Caki2 (cell line): ENCODE measurements at regions not wholly inside any gene's neighbourhood (a gene's known extent, or its start where the extent isn't known, plus 50 kb on each side); places are given as distances from the start of the nearest gene placed in this dataset.
A peak's percentile ranks its signal among the peaks of the same experiment; 100 is the strongest.
"Not testable (repeated sequence)": the region's sequence is repeated elsewhere in the genome, so short reads cannot be mapped to it uniquely, and the experiment has no call there.

Source experiments
- DNase-seq: peaks from one replicate; pipeline ENCODE4 v3.0.0-alpha.2; 2015; ENCODE audit warnings: low read depth
- in situ Hi-C: cut with HindIII; loops from 2 replicates; pipeline ENCODE4 v1.10.0; 2016; ENCODE audit warnings: low sequenced_read_pairs, low pct_unique_long_range_greater_than_20kb, mixed read lengths

DNA sequence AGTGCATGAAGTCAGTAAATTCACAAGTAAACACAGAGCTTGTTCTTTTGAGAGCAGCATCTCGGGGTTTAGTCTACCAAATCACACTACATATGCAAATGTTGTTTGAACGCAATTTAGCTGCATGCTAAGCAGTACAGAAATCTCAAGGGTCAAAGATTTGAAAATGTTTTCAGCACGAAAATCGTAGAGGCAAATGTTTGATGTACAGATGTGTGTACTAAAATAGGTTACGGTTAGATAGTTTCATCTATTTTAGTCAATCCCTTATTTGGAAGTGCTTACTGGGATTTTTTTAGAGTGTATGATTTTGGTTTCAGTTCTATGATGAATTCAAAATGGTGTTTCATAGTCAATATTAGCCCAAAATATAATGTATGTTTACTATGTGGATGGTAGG lies 1928.2 kb upstream of the TENM3 start:
- DNase-seq: no peak
- in situ Hi-C loops: no loop called here

DNA sequence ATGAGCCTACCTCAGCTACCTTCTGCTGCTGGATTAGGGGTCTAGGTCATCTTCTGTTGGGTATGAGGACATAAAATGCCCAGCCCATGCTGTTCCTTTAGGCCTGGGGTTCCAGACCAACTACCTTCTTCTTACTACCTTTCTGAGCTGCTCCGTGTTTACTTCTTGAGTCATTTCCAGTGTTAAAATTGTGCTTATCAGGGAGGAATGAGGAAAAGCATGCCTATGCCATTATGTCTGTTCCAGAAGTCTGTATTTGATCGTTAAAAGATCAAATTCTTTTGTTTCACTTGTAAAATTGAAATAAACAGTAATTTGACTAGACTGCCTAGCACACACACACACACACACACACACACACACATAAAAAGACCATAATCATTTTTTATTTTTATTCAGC lies 1912.7 kb upstream of the TENM3 start:
- in situ Hi-C loops: no loop called here
- DNase-seq: no peak

DNA sequence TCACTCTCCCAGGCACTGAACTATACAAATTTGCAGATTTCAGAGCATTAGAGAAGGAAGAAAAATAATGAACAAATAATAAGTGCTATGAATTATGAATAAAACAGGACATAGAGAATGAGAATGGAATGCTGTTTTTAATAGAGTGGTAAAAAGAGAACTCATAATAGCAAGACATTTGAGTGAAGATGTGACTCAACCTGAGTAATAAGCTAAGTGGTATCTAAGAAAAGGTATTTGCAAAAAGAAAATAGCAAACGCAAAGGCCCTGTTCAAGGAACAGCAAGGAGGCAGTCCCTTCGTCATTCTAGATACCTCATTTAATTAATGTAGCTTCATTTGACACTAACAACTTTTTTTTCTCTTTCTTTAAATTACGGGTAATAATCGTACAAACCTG lies 1910.0 kb upstream of the TENM3 start:
- DNase-seq: no peak
- in situ Hi-C loops: no loop called here

DNA sequence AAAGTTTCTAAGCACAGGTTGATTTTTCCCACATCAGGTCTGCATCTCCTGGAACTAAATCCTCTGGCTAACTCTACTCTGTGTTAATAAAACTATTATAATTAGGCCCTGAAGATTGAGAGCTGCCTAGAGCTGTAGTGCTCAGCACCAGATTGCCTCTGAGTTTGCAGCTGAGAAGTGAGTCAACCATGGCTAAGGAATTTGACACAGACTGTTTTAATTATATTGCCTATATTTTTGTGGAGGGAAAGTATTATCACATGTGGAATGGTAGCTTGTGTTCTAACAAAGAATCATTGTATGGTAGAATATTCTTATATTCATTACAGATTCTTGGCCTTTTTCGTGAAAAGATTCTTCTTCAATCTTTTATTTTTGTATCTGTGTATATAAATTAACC lies 1907.6 kb upstream of the TENM3 start:
- in situ Hi-C loops: no loop called here

DNA sequence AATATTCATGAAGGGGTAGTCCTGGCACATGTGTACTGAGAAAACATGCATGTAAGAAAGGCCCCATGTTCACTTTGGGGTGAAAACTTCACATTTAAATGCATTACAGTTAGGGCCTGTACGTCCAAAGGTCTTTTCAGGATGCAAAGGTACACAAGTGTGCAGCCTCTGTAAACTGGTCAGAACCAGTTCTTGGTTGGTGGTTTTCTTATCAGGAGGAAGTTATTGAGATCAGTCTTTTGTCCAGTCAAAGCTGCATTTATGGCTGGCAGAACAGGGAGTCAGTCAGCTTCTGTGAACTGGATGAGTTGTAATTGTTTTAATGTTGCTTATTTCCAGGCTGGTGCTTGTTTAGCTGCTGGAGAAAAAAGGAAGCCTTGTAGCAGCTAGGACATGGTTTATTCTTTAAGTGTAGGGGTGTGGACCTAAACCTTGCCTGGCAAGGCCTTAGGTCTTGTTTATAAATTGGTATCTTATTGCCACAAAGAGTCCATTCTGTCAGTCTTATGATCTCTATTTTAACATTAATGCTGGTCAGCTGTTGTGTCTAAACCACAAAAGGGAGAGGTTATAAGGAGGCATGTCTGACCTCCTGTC lies 1906.6 kb upstream of the TENM3 start:
- in situ Hi-C loops: no loop called here

More for the DNA sequence above, 1907.6 kb upstream of the TENM3 start:
- DNase-seq: no peak

DNA sequence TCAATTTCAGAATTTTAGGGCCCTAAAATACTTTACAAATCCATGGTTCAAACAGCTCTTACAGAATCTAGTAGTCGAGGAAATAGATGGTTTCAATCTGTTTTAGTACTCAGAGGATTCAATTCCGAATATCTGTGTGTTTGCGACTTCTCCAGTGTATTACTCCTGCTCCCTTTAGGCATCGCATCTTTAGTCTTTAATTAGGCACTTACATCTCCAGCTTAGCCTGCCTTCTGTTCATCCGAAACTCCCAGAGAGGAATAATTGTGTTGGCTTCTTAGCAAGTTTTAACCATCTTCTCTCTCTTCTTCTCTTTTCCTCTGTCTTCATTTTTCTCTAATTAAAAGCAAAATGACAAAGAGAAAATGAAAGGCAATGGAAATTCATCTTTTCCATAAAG lies 1901.3 kb upstream of the TENM3 start:
- in situ Hi-C loops: no loop called here
- no peak for DNase-seq

More for the DNA sequence above, 1906.6 kb upstream of the TENM3 start:
- DNase-seq: no peak

DNA sequence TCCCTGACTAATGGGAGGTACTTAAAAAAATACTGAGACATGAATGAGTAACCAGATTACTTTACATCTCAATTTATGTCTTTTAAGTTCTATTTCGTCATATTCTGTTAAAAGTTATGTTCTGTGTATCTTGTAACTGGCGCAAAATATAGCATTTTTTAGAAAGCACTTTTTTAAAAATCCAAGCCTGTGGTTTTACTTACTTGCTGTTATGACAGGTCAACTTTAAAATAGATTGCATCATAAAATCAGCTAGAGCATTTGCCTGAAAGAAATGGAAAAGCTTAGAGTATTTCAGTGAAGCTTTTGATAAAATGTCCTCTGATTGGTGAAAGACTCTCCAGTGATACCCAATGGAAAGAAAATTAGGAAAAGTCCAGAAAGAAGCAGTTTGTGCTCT lies 1892.3 kb upstream of the TENM3 start:
- DNase-seq: no peak
- in situ Hi-C loops: no loop called here

DNA sequence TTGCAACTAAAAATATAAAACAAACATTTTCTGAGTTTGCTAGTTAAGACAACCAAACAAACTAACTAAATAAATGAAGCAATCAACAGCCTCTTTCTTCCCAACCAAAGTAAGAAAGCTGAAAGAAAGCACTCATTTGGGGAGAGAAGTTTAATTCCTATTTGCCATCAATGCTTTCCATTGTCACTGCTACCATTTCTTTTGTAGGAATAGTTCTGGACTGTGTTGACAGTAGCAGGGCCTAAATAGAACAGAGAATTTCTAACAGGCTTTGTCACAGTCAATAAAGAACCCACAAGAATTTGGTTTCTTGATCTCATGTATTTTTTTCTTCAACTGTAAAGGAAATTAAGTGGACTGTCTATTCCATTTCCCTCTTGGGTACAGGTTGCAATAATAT lies 1886.4 kb upstream of the TENM3 start:
- in situ Hi-C loops: no loop called here
- no peak for DNase-seq

DNA sequence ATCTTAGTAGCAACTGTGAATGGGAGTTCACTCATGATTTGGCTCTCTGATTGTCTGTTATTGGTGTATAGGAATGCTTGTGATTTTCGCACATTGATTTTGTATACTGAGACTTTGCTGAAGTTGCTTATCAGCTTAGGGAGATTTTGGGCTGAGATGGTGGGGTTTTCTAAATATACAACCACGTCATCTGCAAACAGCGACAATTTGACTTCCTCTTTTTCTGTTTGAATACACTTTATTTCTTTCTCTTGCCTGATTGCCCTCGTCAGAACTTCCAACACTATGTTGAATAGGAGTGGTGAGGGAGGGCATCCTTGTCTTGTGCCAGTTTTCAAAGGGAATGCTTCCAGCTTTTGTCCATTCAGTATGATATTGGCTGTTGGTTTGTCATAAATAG lies 1883.1 kb upstream of the TENM3 start:
- DNase-seq, in situ Hi-C loops: not testable (repeated sequence)

DNA sequence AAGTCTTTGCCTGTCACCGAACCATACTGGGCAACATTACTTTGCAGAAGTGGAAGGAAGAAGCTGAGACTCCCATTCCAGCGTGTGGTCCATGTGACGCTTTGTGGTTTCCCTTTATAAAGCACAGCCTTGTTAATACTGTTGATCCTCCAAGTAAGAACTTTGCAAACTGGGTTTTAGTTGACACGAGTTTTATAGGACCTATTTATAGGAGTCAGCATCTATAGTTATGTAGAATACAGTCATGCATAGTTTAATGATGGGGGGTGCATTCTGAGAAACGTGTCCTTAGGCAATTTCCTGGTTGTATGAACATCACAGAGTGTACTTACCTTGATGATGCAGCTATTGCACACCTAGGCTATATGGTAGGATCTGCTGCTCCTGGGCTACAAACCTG lies 1879.4 kb upstream of the TENM3 start:
- in situ Hi-C loops: no loop called here
- no peak for DNase-seq

DNA sequence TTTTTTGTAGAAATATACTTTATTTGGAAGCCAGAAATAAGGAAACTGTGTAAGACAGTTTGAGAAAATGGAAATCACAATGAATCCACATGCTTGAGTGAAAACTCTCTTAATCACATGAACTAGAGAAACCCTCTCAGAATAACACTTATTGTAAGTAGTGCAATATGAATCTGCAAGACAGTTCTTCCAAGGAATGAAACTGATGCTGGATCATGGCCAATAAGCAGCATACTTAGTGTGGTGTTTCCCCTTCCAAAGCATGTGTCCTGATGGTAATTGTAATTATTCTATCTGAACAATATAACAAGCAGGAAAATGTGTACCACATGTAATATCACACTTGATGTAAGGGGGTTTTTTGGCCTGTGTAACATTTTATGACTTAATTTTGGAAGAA lies 1870.5 kb upstream of the TENM3 start:
- no peak for DNase-seq
- in situ Hi-C loops: no loop called here

DNA sequence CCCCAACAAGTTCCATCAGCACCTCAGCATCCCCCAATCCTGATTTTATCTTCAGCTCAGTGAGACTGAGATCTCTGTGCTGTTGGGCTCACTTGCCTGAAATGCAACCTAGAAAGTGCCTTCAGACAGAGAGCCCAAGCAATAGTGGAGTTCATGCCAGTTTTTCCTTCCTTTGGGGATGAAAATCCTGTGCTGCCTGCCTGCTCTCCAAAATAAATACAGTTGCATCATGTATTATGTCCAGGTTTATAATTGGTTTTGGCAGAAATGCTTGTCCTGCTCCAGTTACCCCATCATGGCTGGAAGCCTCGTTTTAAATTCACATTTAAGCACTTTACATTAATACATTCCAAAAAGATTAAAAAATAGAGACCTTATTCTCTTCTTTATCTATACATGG lies 1865.5 kb upstream of the TENM3 start:
- DNase-seq: no peak
- in situ Hi-C loops: no loop called here

DNA sequence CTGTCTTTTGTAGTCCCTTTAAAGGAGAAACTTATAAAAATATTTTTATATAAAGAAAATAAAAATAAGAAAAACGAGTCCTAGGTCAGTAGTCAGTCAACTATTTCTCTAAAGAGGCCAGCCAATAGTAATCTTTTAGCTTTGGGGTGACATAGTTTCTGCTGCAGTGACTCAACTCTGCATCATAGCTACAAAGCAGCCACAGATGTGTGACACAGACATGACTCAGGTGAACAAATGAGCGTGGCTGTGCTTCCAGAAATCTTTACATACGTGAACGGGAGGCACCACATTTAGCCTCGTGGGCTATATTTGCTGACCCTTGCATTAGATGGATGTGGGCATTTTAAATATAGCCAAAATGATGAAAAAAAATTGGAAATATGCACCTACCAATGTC lies 1862.5 kb upstream of the TENM3 start:
- peak; percentile 46 for DNase-seq

DNA sequence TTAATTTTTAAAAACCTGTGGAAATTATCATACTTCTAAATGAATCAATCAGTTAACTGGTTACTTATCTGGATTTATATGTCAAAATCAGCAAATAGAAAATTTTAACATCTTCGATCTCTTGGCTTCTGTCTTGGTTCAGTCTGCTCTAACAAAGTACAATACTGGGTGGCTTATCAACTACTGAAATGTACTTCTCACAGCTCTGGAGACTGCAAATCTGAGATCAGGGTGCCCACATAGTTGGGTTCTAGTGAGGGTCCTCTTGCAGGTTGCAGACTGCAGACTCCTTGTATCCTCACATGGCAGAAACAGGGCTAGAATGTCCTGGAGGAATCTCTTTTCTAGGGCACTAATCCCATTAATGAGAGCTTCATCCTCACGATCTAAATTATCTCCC lies 1851.6 kb upstream of the TENM3 start:
- in situ Hi-C loops: no loop called here
- DNase-seq: no peak

More for the DNA sequence above, 1862.5 kb upstream of the TENM3 start:
- in situ Hi-C loops: no loop called here

DNA sequence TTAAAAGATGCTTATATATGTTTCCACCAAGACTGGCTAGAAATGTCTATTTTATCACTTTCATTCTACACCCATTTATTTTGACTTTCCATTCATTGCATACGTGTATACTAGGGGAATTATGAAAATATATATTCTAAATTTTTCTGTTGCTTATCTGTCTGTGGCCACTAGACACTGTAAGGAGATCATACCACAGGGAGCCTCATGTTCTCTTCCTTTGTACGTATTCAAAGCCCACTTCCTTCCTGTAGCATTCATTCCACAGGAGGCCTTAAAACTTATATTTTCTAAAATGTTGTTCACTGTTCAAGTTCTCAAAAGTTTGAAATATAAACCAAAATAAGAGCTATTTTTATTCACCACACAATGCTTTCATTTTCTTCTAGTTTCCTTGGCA lies 1848.9 kb upstream of the TENM3 start:
- in situ Hi-C loops: no loop called here
- no peak for DNase-seq

DNA sequence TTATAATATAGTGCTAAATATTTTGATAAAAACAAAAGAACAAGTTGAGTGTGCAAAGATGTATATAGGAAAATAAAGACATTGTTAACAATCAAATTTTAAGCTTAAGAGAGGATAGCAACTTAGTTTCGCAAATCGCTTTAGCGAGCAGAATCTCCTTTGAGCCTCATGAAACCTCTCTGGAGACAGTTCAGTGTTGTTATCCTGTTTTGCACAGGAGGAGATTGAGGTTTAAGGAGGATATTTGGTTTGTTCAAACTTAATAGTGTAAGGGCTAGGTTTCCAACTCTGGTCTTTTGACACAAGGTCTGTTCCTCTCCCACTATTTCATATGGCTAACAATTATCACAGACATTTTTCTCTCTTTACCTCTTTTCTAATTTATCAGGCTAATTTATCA lies 1848.5 kb upstream of the TENM3 start:
- in situ Hi-C loops: no loop called here
- DNase-seq: no peak

DNA sequence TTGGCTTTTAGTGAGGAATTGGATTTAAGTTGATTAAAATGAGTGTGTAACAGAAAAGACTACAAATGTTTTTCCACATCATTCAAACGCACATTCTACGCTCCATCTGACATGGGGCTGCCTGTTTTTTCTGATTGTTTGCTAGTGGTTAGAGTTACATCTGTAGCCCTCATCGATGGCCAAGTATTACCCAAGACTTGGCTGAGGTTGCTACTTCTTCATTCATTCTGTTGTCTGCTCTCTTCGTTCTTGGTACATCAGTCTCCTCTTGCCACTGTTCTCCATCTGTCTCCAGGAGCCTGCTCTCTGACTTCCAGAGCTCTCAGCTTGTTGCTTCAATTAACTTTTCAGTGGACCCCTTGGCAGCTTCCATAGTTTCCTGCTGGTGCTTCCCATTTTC lies 1844.6 kb upstream of the TENM3 start:
- no peak for DNase-seq
- in situ Hi-C loops: no loop called here

DNA sequence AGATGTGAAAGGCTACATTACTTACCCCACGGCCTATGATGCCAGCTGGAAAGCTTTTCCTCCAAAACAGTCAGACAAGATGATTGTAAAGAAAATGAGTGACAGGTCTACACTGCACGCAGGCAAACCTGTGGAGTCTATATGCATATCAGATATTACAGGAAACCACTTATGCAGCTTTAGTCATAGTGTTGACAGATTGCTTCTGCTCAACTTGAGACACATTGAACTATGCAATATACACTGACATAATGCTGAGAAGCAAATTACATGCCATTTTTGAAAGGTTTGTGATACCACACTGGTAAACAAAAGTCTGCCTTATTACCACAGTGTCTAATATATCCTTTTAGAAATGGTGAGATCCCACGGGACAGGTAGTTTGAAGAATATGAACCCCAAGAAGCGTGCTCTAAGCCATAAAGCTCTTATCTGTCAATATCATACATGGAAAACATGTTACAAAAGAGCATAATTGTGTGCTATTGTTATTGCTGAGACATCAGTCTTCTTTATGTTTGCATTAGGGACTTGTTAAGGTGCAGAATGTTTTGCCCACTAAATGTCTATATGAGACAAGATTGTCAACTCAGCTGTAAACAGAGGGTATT lies 1835.8 kb upstream of the TENM3 start:
- DNase-seq: no peak
- in situ Hi-C loops: no loop called here

DNA sequence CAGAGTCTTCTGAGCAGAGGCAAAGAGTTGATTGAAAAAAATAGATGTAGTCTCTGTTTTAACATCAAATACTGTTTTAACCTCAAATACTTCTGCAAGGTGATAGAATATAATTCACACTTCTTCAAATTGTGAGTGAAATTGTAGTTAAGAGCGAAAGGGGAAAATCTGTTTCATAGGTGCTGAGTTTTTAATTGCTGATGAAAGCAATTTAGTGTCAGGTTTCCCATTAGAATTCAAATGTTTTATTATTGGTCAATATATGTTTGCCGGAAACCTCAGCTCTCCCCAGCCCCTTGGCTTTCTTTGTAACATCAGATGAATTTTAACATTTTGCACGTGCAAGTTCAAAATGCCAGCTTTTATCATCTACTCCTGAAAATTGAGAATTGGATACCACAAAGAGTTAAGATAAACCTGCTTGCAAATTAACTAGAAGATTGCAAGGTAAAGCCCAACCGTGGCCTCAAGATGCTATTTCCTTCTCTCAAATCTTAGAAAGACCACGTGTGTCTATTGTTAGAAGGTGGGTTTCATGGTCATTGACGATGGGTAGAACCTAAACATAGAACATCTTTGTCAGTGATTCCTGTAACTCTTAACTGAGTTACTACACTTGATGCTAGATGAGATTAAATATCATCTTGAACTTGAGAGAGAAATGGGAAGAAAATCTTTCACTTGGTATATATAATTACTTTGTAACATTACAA lies 1824.2 kb upstream of the TENM3 start:
- DNase-seq: no peak
- in situ Hi-C loops: no loop called here
